Prostate gland (tissue), 2 donors: ENCODE measurements at regions not wholly inside any gene's neighbourhood (a gene's known extent, or its start where the extent isn't known, plus 50 kb on each side); places are given as distances from the start of the nearest gene placed in this dataset.

Experiments
- DNase-seq: peaks from one replicate; pipeline ENCODE4 v3.0.0-alpha.2; 2019; ENCODE audit warnings: low spot score
- H3K27ac ChIP-seq, 2 donors: fragments of 200-600 bp; sonication (generic); 2 replicates each; pipeline ENCODE4 v1.5.1; 2017 to 2019
- H3K27me3 ChIP-seq: fragments of 200-600 bp; sonication (generic); replicated peaks from 2 replicates; pipeline ENCODE4 v1.5.1; 2019; ENCODE audit not compliant: insufficient read depth
- H3K36me3 ChIP-seq, 2 donors: fragments of 200-600 bp; sonication (generic); 1 replicate in 1 of 2; 2 replicates in 1 of 2; pipeline versions ENCODE4 v1.5.1 to v1.8.1; 2017 to 2019
- H3K4me1 ChIP-seq: fragments of 200-600 bp; sonication (generic); replicated peaks from 2 replicates; pipeline ENCODE4 v1.5.1; 2019
- H3K4me3 ChIP-seq, 2 donors: fragments of 200-600 bp; sonication (generic); 2 replicates each; pipeline ENCODE4 v1.5.1; 2017 to 2019
- H3K9me3 ChIP-seq: fragments of 200-600 bp; sonication (generic); 2 replicates; pipeline ENCODE4 v1.5.1; 2017
- POLR2A ChIP-seq: fragments of 450-650 bp; IDR thresholded peaks from one replicate; pipeline ENCODE4 v1.6.1; 2016; ENCODE audit warnings: antibody characterized with exemption, mild to moderate bottlenecking
- POLR2AphosphoS5 ChIP-seq: sonication (generic); formaldehyde crosslinking; IDR thresholded peaks from one replicate; pipeline ENCODE4 v1.6.1; 2017; ENCODE audit warnings: antibody characterized with exemption
- WGBS: methylation state at CpG from one replicate; pipeline ENCODE4 v1.1.5; 2018; 5-methylcytosine and 5-hydroxymethylcytosine counted together
- intact Hi-C: fragments of 100-400 bp; cut with DNase I; formaldehyde crosslinking; loops from one replicate; pipeline ENCODE4 v1.14.2; 2022
- TF ChIP-seq, protein P1 (sequence below), 4 experiments: fragments of 200-600 bp in 2 of 4; fragments of 450-650 bp in 2 of 4; sonication (generic) in 2 of 4; IDR thresholded peaks; 1 replicate in 3 of 4; 2 replicates in 1 of 4; pipeline ENCODE4 v1.5.1; 2016 to 2019; ENCODE audit warnings: antibody characterized with exemption in 4 of 4, mild to moderate bottlenecking in 2 of 4, moderate library complexity in 2 of 4

DNA sequence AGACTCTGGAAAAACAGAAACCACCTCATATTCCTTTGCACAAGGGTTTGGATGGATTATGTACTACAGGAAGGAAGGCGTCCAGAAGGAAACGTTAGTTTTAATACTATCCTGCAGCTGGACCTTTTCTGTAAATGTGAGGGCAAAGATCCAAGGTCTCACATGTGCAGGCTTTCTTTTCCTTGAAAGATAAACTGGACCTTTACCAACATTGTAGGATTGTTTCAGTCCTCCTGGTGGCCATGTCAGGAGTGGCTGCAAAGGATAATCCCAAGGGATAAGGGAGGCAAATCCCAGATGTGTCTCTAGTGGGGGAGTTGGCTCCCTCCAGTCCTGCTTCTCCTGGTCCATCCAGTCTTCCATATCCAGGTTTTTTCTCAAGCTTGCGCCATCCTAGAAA is 397.5 kb downstream of the HTR1A start:
- Histone ChIP-seq H3K27me3 (no peaks in the 10 kb centered on the region), H3K4me1 (no peaks in the 10 kb centered on the region), H3K9me3 (no peaks in the 10 kb centered on the region), H3K36me3 (no peaks in the 10 kb centered on the region), H3K4me3 (no peak overlapping the region), H3K27ac (no peak overlapping the region)
- DNase-seq: no peak
- TF ChIP-seq, protein P1, sequence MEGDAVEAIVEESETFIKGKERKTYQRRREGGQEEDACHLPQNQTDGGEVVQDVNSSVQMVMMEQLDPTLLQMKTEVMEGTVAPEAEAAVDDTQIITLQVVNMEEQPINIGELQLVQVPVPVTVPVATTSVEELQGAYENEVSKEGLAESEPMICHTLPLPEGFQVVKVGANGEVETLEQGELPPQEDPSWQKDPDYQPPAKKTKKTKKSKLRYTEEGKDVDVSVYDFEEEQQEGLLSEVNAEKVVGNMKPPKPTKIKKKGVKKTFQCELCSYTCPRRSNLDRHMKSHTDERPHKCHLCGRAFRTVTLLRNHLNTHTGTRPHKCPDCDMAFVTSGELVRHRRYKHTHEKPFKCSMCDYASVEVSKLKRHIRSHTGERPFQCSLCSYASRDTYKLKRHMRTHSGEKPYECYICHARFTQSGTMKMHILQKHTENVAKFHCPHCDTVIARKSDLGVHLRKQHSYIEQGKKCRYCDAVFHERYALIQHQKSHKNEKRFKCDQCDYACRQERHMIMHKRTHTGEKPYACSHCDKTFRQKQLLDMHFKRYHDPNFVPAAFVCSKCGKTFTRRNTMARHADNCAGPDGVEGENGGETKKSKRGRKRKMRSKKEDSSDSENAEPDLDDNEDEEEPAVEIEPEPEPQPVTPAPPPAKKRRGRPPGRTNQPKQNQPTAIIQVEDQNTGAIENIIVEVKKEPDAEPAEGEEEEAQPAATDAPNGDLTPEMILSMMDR (IDR thresholded peaks at IDR 0.05): no peak
- TF ChIP-seq POLR2A (no peak), POLR2AphosphoS5 (no peak)
- intact Hi-C loops: no loop called here
- 68% methylated on average over 3 of the region's 3 CpGs for WGBS

DNA sequence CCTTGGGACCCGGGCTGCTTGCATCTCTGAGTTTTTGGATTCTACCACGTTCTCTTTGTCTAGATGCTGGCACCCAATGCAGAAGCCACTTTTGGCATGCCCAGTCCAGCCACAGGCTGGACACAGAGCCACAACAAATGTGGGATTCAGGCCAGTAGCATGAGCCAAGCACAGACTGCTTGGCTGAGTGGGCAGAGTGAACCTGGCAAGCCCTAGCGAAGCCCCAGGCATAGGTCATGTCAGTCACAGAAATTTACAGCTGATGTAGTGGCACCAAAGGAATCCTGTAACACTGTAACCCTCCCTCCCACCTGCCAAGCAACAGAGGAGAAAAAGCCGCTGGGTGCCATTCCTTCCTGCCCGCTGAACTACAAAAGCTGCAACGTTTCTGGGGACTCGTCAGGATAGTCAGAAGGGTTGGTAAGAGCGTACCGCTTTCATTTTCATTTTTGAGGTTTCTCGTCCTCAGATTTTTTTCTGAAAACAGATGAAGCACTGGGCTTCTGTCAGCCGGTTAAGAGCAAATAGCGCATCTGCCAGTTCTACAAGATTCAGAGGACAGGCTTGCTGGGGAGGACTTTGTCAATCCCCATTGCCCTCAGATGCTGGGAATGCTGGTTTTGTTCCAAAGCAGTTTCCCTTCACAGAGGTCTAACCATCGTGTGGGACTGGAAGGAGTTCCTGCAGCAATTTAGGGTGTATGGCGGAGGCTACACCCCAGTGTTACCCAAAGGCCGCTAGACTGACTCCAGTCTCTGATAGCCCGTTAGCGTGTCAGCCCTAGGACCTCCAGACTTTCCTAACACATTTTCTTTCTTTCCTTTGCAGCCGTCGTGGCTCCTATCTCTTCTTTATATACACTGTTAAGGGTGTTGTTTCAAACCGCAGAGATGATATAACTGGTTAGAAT is 399.0 kb downstream of the HTR1A start:
- Histone ChIP-seq H3K4me3 (no peak overlapping the region), H3K27me3 (no peaks in the 10 kb centered on the region), H3K9me3 (no peaks in the 10 kb centered on the region), H3K4me1 (no peaks in the 10 kb centered on the region), H3K27ac (no peak overlapping the region), H3K36me3 (no peaks in the 10 kb centered on the region)
- no peak for DNase-seq
- intact Hi-C loops: no loop called here
- TF ChIP-seq, protein P1 (IDR thresholded peaks at IDR 0.05): no peak
- no peak for TF ChIP-seq POLR2AphosphoS5
- no peak for TF ChIP-seq POLR2A
- 88% methylated on average over 20 of the region's 20 CpGs for WGBS

DNA sequence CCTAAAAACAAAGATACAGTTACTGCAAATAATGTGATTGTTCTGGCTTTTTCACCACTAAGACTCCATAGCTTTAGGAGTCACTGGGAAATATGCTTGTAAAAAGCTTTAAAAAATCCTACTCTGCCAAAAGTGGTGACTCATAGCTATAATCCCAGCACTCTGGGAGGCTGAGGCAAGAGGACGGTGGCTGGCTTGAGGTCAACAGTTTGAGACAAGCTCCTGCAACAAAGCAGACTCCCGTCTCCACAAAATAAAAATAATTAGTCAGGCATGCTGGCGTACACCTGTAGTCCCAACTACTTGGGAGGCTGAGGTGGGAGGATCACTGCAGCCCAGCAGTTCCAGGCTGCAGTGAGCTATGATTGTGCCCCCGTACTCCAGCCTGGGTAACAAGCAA is 406.4 kb downstream of the HTR1A start:
- WGBS: 43% methylated on average over 4 of the region's 4 CpGs
- Histone ChIP-seq H3K27ac (no peak overlapping the region), H3K4me3 (no peak overlapping the region), H3K36me3 (no peaks in the 10 kb centered on the region), H3K9me3 (no peaks in the 10 kb centered on the region), H3K27me3 (no peaks in the 10 kb centered on the region), H3K4me1 (no peaks in the 10 kb centered on the region)
- intact Hi-C loops: no loop called here
- no peak for DNase-seq
- TF ChIP-seq POLR2A: no peak
- TF ChIP-seq, protein P1 (IDR thresholded peaks at IDR 0.05): no peak
- no peak for TF ChIP-seq POLR2AphosphoS5

DNA sequence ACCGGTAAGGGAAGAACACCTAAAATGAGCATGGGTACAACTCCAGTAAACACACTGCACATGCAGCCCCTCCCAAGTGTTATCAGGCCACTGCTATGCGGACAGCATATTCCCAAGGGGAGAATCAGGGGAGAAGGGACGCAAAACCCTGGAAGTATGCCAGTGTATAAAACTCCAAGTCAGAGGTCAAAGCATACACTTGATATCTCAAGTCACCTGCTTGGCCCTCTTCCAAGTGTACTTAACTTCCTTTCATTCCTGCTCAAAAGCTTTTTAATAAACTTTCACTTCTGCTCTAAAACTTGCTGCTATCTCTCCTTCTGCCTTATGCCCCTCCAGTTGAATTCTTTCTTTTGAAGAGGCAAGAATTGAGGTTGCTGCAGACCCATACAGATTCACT is 408.1 kb downstream of the HTR1A start:
- no peak for DNase-seq
- intact Hi-C loops: loop anchor here (5.0 kb wide), 1 partner anchor 417 kb away; no protein-coding TSS in a partner anchor
- H3K27ac ChIP-seq: no peak overlapping the region
- no peak for TF ChIP-seq POLR2A
- TF ChIP-seq, protein P1 (IDR thresholded peaks at IDR 0.05): no peak
- no peak for TF ChIP-seq POLR2AphosphoS5
- no peaks in the 10 kb centered on the region for H3K27me3 ChIP-seq
- H3K9me3 ChIP-seq: no peaks in the 10 kb centered on the region
- WGBS: 25% methylated on average over 3 of the region's 3 CpGs
- no peaks in the 10 kb centered on the region for H3K4me1 ChIP-seq
- H3K4me3 ChIP-seq: no peak overlapping the region
- no peaks in the 10 kb centered on the region for H3K36me3 ChIP-seq

DNA sequence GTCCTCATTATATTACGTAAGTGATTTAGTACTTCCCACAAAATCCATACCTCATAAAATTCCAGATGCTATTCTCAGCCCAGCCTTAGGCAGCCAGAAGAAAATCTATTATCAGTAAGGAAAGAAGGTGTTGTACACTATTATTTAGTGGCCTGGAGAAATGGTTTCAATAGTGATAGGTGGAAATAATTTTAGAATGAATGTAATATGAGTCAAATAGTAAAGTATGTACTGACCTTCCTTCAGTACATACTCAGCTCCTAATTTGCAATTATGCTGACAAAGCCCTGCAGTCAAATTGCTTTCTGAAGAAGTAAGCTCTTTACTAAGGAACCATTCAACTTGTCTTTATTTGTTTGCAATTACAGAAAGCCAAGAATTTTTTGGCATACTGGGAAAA is 409.2 kb downstream of the HTR1A start:
- DNase-seq: no peak
- WGBS: 57% methylated on average over 1 of the region's 1 CpG
- intact Hi-C loops: loop anchor here (5.0 kb wide), 1 partner anchor 416 kb away; no protein-coding TSS in a partner anchor
- H3K4me3 ChIP-seq: no peak overlapping the region
- H3K4me1 ChIP-seq: no peaks in the 10 kb centered on the region
- no peak for TF ChIP-seq POLR2AphosphoS5
- no peaks in the 10 kb centered on the region for H3K27me3 ChIP-seq
- H3K27ac ChIP-seq: no peak overlapping the region
- H3K9me3 ChIP-seq: no peaks in the 10 kb centered on the region
- H3K36me3 ChIP-seq: no peaks in the 10 kb centered on the region
